Tibial artery (tissue), 4 donors: ENCODE measurements at regions not wholly inside any gene's neighbourhood (a gene's known extent, or its start where the extent isn't known, plus 50 kb on each side); places are given as distances from the start of the nearest gene placed in this dataset.

Source experiments
- DNase-seq, 2 donors: peaks; one replicate each; pipeline ENCODE4 v3.0.0-alpha.2; 2019
- H3K27ac ChIP-seq, 2 donors: fragments of 200-600 bp; sonication (generic) in 1 of 2; 1 replicate in 1 of 2; 2 replicates in 1 of 2; pipeline ENCODE4 v1.5.1; 2018 to 2019; ENCODE audit warnings: mild to moderate bottlenecking in 1 of 2
- H3K27me3 ChIP-seq, 2 donors: fragments of 200-600 bp; sonication (generic) in 1 of 2; one replicate each; pipeline versions ENCODE4 v1.5.1 to v1.6.0; 2016 to 2019
- H3K36me3 ChIP-seq, 3 donors: fragments of 200-600 bp; sonication (generic) in 2 of 3; one replicate each; pipeline ENCODE4 v1.5.1; 2016 to 2019; ENCODE audit warnings: mild to moderate bottlenecking in 2 of 3
- H3K4me1 ChIP-seq, 4 donors: fragments of 200-600 bp; sonication (generic) in 2 of 4; 1 replicate in 3 of 4; 2 replicates in 1 of 4; pipeline ENCODE4 v1.5.1; 2016 to 2019
- H3K4me3 ChIP-seq, 2 donors: fragments of 200-600 bp; sonication (generic) in 1 of 2; 1 replicate in 1 of 2; 2 replicates in 1 of 2; pipeline ENCODE4 v1.5.1; 2018 to 2019; ENCODE audit warnings: mild to moderate bottlenecking in 2 of 2
- H3K9me3 ChIP-seq, 3 donors: fragments of 200-600 bp; sonication (generic) in 1 of 3; one replicate each; pipeline ENCODE4 v1.5.1; 2016 to 2019
- CTCF ChIP-seq, 2 experiments: fragments of 200-600 bp in 1 of 2; fragments of 450-650 bp in 1 of 2; IDR thresholded peaks; one replicate each; pipeline ENCODE4 v1.5.1; 2017 to 2019; ENCODE audit warnings: antibody characterized with exemption in 2 of 2, mild to moderate bottlenecking in 1 of 2, moderate library complexity in 1 of 2
- intact Hi-C: fragments of 100-400 bp; cut with DNase I; formaldehyde crosslinking; loops from one replicate; pipeline ENCODE4 v1.15.0; 2023; ENCODE audit warnings: low total_unique reads

- Histone ChIP-seq H3K27me3 (no peaks in the 10 kb centered on the region), H3K4me3 (no peak overlapping the region), H3K27ac (no peak overlapping the region), H3K9me3 (peaks cover 0 to 5% (median 0%) of the 10 kb centered on the region in 3 donors), H3K4me1 (peaks cover 0 to 4% (median 0%) of the 10 kb centered on the region in 4 donors), H3K36me3 (no peaks in the 10 kb centered on the region)
- no peak for DNase-seq
- intact Hi-C loops, result no loop called here
- TF ChIP-seq CTCF (IDR thresholded peaks at IDR 0.05), result no peak
Measured at GRCh38 chr18:25827961-25828561, 262.4 kb downstream of the SS18 start.

- no peak for DNase-seq
- no peaks in the 10 kb centered on the region for H3K36me3 ChIP-seq
- no peaks in the 10 kb centered on the region for H3K27me3 ChIP-seq
- TF ChIP-seq CTCF (IDR thresholded peaks at IDR 0.05), result no peak
- H3K27ac ChIP-seq, result no peak overlapping the region
- H3K9me3 ChIP-seq, result peaks cover 0 to 5% (median 0%) of the 10 kb centered on the region in 3 donors
- H3K4me1 ChIP-seq, result peaks cover 0 to 4% (median 0%) of the 10 kb centered on the region in 4 donors
- no peak overlapping the region for H3K4me3 ChIP-seq
- intact Hi-C loops, result no loop called here
Measured at GRCh38 chr18:25827228-25827627, 263.2 kb downstream of the SS18 start.

- no peak for DNase-seq
- Histone ChIP-seq H3K4me1 (peaks cover 0 to 4% (median 0%) of the 10 kb centered on the region in 4 donors), H3K36me3 (no peaks in the 10 kb centered on the region), H3K9me3 (peaks cover 0 to 5% (median 0%) of the 10 kb centered on the region in 3 donors), H3K4me3 (no peak overlapping the region), H3K27me3 (no peaks in the 10 kb centered on the region), H3K27ac (no peak overlapping the region)
- intact Hi-C loops, result no loop called here
- TF ChIP-seq CTCF (IDR thresholded peaks at IDR 0.05), result no peak
Measured at GRCh38 chr18:25826823-25827222, 263.6 kb downstream of the SS18 start.

- Histone ChIP-seq H3K36me3 (no peaks in the 10 kb centered on the region), H3K27me3 (no peaks in the 10 kb centered on the region), H3K9me3 (peaks cover 0 to 5% (median 0%) of the 10 kb centered on the region in 3 donors), H3K4me1 (peaks cover 0 to 3% (median 0%) of the 10 kb centered on the region in 4 donors), H3K27ac (no peak overlapping the region), H3K4me3 (no peak overlapping the region)
- intact Hi-C loops, result no loop called here
- no peak for TF ChIP-seq CTCF (IDR thresholded peaks at IDR 0.05)
- DNase-seq, result no peak
Measured at GRCh38 chr18:25825979-25826776, 264.2 kb downstream of the SS18 start.

GRCh38 chr18:25825056-25825455 lies 265.4 kb downstream of the SS18 start:
- intact Hi-C loops, result no loop called here
- no peak for DNase-seq

More at GRCh38 chr18:25825056-25825455, 265.4 kb downstream of the SS18 start:
- Histone ChIP-seq H3K36me3 (no peaks in the 10 kb centered on the region), H3K27ac (no peak overlapping the region), H3K4me3 (no peak overlapping the region), H3K9me3 (peaks cover 0 to 5% (median 0%) of the 10 kb centered on the region in 3 donors), H3K4me1 (no peaks in the 10 kb centered on the region), H3K27me3 (no peaks in the 10 kb centered on the region)
- TF ChIP-seq CTCF (IDR thresholded peaks at IDR 0.05), result no peak
